ENCODE measurements at regions not wholly inside any gene's neighbourhood (a gene's known extent, or its start where the extent isn't known, plus 50 kb on each side); places are given as distances from the start of the nearest gene placed in this dataset.

DNA sequence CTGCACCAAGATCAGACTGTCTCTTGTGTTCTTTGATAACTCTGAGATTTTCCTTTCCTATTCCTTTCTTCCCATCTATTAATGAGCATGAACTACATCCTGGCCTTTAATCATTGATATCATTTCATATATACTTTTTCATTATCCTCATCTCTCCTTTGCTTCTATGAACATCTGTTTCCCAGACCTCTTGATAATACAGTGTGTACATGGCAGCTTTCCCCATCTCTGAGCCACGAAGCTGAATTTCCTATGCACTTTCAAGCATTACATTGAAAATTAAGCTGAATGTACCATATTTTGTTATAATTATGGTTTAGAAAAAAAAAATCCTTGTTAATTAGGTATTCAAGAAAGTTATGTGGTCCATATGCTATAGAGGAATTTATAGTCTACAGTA is 60.9 kb upstream of the CREB5 start:
- ATAC-seq (no peak), DNase-seq (no peak)
- intact Hi-C loops (cut with DNase I, micrococcal nuclease), result no loop called here

DNA sequence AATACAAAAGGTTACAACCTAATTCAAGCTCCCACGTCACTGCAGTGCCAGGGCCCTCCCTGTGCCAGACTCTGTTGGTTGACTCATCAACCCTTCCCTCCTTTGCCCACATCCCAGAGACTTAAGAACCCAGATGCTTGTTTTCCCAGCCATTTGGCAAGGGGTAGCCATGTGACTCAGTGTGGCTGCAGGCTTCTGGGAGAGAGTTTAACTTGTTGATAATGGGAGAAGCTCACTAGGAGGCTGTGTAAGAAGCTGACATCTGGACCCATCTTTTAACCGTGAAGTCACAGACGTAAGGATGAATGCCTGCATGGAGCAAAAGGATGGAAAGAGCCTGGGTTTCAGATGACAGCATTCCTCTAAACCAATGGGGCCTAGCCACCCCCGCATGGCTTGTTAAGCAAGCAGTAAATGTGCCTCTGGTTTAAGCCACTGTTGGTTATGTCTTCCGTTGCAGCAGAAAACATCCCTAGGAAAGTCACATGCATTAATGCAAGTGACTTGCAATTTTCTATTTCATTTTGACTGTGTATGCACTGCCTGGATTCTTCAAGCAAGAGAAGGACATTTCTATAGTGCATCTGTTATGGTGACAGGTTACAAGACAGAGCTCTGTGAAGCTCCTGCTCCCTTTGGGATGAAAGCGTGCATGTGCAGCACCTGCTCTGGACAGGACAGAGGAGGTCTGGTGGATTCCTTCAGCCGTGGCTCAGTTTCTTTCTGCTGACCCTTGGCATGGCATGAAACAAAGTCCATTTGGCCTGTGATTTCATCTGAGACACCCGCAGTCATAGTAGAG is 57.5 kb upstream of the CREB5 start:
- ATAC-seq, result no peak
- intact Hi-C loops (cut with DNase I, micrococcal nuclease), result no loop called here

DNA sequence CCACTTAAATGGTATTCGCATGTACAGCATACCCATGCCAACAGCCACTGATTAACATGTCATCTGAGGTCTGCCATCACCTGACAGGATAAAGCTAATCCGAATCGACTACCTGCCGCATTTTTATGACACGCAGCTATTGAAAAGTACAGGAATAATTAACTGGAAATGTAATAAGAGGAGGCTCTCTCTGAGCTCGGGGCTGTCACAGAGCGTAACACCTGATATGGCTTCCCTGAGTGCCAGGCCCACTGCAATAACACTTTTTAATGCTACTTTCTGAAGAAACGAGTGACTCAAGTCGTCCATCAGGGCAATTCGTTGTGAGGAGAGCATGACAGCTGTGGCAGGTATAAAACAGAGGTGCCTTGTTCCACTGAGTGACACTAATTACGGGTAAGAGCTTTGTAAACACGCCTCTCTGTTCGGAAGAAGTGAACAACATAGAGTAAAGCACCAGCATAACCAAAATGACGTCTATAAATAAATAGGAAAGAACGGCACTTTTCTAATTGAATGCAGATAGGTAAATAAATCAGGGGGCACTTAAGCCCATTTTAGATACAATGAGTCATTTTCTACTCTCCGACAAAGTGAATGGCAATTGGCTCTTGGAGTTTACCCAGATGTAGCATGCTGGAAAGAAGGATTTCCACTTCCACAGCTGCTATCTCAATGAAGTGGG is 56.5 kb upstream of the CREB5 start:
- no peak for DNase-seq
- intact Hi-C loops (cut with DNase I, micrococcal nuclease), result no loop called here
- no peak for ATAC-seq

More for the DNA sequence above, 57.5 kb upstream of the CREB5 start:
- DNase-seq, result no peak

DNA sequence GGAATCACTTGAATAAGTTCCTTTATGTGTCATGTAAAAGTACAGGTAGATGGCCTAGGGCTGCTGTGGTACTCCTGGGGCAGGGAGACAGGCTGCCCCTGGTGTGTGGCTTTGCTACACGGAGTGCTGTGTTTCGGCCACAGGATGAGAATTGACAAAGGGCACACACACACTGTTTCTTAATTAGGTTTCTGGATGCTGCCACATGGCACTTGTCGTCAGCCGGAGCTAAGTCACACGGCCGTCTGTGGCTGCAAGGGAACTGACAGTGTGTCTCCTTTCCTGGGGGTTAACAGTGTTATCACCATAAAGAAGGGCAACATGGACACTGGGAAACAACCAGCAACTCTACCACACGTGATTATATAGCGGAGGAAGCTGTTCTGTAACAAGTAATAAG is 55.7 kb upstream of the CREB5 start:
- ATAC-seq, result no peak
- intact Hi-C loops (cut with DNase I, micrococcal nuclease), result no loop called here
- DNase-seq, result no peak

DNA sequence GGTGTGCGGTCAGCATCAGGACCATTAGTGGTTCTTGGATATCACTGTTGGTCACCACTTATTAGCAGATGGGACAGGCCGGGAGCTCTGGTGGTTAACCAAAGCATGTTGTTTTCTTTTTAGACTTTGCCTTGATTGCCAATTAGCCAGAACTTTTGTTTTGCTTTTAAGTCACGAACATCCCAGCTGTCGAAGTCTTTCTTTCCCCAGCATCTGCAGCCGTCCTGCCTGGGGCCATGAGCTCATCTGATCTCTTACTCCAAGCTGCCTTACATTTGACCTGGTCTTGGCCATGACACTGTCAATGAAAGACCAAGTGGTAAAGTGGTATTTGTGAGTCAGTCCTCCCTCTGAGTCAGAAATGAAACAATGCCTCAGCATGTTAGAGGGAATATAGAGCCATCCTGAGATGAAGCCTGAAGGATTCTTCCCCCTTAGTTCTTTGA is 53.9 kb upstream of the CREB5 start:
- ATAC-seq, result no peak
- intact Hi-C loops (cut with DNase I, micrococcal nuclease), result no loop called here
- no peak for DNase-seq

DNA sequence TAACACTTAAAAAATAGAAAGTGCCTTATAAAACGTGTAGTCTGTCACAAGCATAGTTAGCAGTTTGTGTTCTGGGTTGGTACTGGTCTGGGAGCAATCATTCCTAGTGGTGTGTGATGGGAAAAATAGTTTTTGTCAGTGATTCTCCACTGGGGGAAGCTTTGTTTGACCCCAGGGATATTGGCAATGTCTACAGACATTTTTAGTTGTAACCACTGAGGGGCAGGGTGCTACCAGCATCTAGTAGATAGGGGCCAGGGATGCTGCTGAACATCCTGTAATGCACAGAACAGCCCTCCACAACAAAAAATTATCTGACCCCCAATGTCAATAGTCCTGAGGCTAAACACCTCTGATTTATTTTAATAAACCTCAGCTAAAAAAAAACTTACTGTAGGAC is 51.6 kb upstream of the CREB5 start:
- DNase-seq, result no peak
- intact Hi-C loops (cut with DNase I, micrococcal nuclease), result no loop called here
- ATAC-seq, result no peak

DNA sequence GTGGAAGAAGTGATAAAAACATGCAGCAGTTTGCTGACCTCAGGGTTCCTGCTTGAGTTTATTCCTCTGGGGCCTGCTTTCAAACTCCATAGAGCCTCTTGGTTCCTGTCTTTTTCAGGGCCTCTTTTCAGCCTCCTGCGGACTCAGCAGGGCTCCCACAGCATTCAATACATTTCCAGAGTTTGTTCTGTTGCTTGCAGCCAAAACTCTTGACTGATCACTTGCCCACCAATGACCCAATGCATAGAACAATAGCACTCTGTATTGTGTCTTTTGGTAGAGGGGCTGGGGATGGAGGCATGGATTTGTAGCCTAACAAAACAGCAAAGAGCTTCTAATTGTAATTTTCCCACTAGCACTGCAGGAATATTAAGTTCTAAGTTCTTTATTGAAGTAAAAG is 50.8 kb upstream of the CREB5 start:
- intact Hi-C loops (cut with DNase I, micrococcal nuclease), result no loop called here
- ATAC-seq (no peak), DNase-seq (no peak)

DNA sequence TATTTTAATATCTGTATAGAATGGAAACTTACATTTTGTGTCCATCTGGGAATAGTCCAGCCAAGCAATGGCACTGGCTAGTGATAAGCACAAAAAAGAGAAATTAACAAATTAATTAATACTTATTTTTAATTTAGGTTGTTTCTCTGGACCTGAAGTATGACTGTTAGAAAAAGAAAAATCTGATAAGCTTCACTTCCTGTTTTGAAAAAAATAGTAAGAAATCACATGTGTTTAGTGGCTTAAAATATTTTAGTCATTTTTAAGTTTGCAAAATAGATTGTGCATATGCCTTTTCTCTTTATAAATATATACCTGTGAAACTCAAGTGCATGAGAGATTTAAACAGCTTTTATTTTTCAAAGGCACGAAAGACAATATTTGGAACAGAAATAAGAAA is 50.1 kb upstream of the CREB5 start:
- intact Hi-C loops (cut with DNase I, micrococcal nuclease), result no loop called here
- DNase-seq (no peak), ATAC-seq (no peak)
